Prostate gland (tissue), 2 donors: ENCODE measurements at regions not wholly inside any gene's neighbourhood (a gene's known extent, or its start where the extent isn't known, plus 50 kb on each side); places are given as distances from the start of the nearest gene placed in this dataset.

ENCODE experiments used
- DNase-seq: peaks from one replicate; pipeline ENCODE4 v3.0.0-alpha.2; 2019; ENCODE audit warnings: low spot score
- H3K27ac ChIP-seq, 2 donors: fragments of 200-600 bp; sonication (generic); 2 replicates each; pipeline ENCODE4 v1.5.1; 2017 to 2019
- H3K27me3 ChIP-seq: fragments of 200-600 bp; sonication (generic); replicated peaks from 2 replicates; pipeline ENCODE4 v1.5.1; 2019; ENCODE audit not compliant: insufficient read depth
- H3K36me3 ChIP-seq, 2 donors: fragments of 200-600 bp; sonication (generic); 1 replicate in 1 of 2; 2 replicates in 1 of 2; pipeline versions ENCODE4 v1.5.1 to v1.8.1; 2017 to 2019
- H3K4me1 ChIP-seq: fragments of 200-600 bp; sonication (generic); replicated peaks from 2 replicates; pipeline ENCODE4 v1.5.1; 2019
- H3K4me3 ChIP-seq, 2 donors: fragments of 200-600 bp; sonication (generic); 2 replicates each; pipeline ENCODE4 v1.5.1; 2017 to 2019
- H3K9me3 ChIP-seq: fragments of 200-600 bp; sonication (generic); 2 replicates; pipeline ENCODE4 v1.5.1; 2017
- POLR2A ChIP-seq: fragments of 450-650 bp; IDR thresholded peaks from one replicate; pipeline ENCODE4 v1.6.1; 2016; ENCODE audit warnings: antibody characterized with exemption, mild to moderate bottlenecking
- POLR2AphosphoS5 ChIP-seq: sonication (generic); formaldehyde crosslinking; IDR thresholded peaks from one replicate; pipeline ENCODE4 v1.6.1; 2017; ENCODE audit warnings: antibody characterized with exemption
- WGBS: methylation state at CpG from one replicate; pipeline ENCODE4 v1.1.5; 2018; 5-methylcytosine and 5-hydroxymethylcytosine counted together
- intact Hi-C: fragments of 100-400 bp; cut with DNase I; formaldehyde crosslinking; loops from one replicate; pipeline ENCODE4 v1.14.2; 2022
- TF ChIP-seq, protein P1 (sequence below), 4 experiments: fragments of 200-600 bp in 2 of 4; fragments of 450-650 bp in 2 of 4; sonication (generic) in 2 of 4; IDR thresholded peaks; 1 replicate in 3 of 4; 2 replicates in 1 of 4; pipeline ENCODE4 v1.5.1; 2016 to 2019; ENCODE audit warnings: antibody characterized with exemption in 4 of 4, mild to moderate bottlenecking in 2 of 4, moderate library complexity in 2 of 4

DNA sequence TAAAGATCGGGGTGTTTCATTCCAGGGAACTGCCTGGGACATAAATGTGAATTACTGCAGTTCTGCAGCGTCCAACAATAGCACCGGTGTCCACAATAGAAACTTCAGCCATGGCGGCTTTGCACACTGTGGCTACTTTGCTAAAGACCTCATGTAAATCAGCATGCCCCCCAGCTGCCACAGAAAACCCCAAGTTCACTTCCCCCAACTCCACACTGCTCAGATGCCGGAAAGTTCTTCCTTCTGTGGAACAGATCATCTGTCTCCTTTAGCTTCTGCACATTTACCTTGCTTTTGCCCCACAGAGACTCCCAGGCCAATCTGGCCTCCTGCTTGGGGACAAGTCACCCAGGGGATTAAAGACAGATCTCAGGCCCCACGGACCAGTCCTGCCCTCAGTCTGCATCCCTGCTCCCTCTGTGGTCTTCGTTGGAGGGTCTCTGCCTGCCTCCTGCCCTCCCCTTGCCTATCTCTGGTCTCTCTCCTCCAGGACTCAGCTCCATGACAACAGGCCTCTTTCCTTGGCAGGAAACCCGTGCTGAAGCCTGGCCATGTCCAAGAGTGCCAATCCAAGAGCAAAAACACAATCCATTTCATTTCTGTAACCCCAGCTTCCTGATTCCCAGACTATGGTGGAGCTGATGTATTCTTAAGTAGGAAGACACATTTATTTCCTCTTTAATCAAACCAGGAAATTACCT lies 403.2 kb downstream of the RPS24 start:
- no peak overlapping the region for H3K4me3 ChIP-seq
- 58% methylated on average over 8 of the region's 8 CpGs for WGBS
- peaks cover 4% of the 10 kb centered on the region for H3K4me1 ChIP-seq
- no peak overlapping the region for H3K27ac ChIP-seq
- TF ChIP-seq POLR2A (no peak), POLR2AphosphoS5 (no peak)
- TF ChIP-seq, protein P1, sequence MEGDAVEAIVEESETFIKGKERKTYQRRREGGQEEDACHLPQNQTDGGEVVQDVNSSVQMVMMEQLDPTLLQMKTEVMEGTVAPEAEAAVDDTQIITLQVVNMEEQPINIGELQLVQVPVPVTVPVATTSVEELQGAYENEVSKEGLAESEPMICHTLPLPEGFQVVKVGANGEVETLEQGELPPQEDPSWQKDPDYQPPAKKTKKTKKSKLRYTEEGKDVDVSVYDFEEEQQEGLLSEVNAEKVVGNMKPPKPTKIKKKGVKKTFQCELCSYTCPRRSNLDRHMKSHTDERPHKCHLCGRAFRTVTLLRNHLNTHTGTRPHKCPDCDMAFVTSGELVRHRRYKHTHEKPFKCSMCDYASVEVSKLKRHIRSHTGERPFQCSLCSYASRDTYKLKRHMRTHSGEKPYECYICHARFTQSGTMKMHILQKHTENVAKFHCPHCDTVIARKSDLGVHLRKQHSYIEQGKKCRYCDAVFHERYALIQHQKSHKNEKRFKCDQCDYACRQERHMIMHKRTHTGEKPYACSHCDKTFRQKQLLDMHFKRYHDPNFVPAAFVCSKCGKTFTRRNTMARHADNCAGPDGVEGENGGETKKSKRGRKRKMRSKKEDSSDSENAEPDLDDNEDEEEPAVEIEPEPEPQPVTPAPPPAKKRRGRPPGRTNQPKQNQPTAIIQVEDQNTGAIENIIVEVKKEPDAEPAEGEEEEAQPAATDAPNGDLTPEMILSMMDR (IDR thresholded peaks at IDR 0.05), result no peak
- H3K27me3 ChIP-seq, result no peaks in the 10 kb centered on the region
- intact Hi-C loops, result loop anchor here (10.0 kb wide), 1 partner anchor 758 kb away; no protein-coding TSS in a partner anchor
- DNase-seq, result no peak
- H3K9me3 ChIP-seq, result no peaks in the 10 kb centered on the region
- no peaks in the 10 kb centered on the region for H3K36me3 ChIP-seq

DNA sequence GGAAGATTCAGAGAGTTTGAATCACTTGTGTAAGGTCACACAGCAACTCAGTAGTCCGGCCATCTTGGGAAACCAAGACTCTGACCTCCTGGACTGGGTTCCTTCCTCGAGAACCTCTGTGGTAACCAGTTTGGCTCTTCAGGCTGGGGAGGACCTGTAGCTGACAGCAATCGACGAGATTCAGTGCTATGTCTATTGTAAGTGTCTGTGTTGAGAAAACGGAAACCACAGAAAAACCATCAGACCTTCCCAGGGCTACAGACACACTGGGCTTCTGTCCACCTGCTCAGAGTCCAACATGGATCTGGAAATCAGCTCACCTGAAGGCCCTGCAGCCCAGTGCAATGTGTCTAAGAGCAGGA lies 403.7 kb downstream of the RPS24 start:
- intact Hi-C loops, result loop anchor here (10.0 kb wide), 1 partner anchor 757 kb away; no protein-coding TSS in a partner anchor
- H3K9me3 ChIP-seq, result no peaks in the 10 kb centered on the region
- no peak overlapping the region for H3K4me3 ChIP-seq
- H3K4me1 ChIP-seq, result peaks cover 4% of the 10 kb centered on the region
- WGBS, result 93% methylated on average over 5 of the region's 5 CpGs
- no peak overlapping the region for H3K27ac ChIP-seq
- no peaks in the 10 kb centered on the region for H3K36me3 ChIP-seq
- no peak for DNase-seq
- TF ChIP-seq POLR2AphosphoS5, result no peak
- TF ChIP-seq, protein P1 (IDR thresholded peaks at IDR 0.05), result no peak
- TF ChIP-seq POLR2A, result no peak
- H3K27me3 ChIP-seq, result no peaks in the 10 kb centered on the region

DNA sequence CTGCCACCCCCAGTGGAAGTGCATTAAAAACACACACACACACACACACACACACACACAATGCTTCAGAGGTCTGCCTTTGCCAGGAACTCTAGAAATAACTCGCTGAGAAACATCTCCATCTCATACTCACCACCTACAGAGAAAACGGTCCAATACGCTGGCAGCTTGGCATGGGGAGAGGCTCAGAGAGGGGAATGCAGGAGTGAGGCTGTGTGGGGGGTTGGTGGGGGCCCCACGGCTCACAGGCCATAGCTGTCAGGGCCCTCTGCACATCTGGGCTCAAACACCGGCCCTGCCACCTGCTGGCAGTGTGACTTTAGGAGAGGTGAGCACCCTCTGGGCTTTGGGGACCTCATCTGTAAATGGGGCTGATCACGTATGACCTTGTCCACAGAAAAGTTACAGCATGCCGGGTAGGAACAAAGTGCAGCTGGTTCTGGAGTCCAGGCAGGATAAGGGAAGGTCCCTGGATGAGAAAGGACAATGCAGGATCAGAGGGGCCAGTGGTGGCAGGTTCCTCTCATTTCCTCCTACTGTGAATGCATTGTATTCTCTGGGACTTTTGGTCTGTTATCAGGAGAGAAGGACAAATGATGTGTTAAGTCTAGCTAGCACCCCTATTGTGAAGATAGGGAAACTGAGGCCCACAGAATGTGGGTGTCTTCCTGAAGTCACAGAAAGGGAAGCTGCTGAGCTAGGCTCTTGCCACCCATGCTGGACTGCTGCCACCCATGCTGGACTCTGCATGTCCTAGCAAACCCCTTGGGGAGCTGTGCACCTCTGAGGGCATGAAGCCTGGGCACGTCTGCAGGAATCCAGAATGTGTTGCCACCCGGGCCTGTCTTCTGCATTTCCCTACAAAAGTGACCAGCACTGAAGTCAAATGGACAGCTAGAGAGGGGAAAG lies 404.6 kb downstream of the RPS24 start:
- DNase-seq, result no peak

DNA sequence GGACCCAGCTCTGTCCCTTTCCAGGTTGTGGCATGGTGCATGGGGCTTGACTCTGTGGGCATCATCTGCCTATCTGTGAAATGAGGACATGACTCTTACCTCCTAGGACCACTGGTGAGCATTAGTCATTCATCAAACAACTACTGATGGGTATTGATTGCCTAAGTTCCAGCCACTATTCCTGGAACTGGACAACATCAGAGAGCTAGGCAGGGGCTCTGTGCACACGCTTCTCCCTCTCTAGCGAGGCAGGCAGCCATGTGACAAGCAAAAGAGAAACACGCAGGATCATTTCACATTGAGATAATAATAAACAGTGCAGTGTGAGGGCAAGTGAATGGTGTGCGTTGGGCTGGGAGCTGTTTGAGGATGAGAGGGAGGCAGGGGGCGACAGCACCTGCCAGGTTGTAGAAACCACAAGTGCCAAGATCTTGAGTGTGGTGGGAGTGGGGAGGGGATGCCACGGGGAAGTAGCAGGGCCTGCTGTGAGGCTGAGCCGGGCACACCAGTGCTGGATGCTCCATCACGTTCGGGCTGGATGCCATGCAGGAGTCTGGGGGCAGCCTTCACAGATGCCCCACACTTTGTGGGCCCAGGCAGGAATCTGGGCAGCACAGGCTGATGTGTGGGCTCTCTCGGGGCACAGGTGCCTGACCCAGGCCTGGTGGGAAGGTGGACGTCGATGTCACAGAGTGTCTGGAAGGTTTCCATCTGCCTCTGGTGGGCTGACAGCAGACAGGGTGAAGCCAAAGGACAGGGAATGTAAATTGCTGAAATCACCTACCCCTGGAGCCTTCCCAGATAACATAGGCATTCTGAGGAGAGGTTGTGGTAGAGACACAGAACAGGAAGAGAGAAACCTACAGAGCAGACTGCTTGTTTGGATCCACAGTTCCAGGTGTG lies 405.5 kb downstream of the RPS24 start:
- 77% methylated on average over 12 of the region's 12 CpGs for WGBS
- H3K36me3 ChIP-seq, result no peaks in the 10 kb centered on the region
- H3K27me3 ChIP-seq, result no peaks in the 10 kb centered on the region
- H3K9me3 ChIP-seq, result no peaks in the 10 kb centered on the region
- H3K27ac ChIP-seq, result no peak overlapping the region
- peaks cover 3% of the 10 kb centered on the region for H3K4me1 ChIP-seq
- DNase-seq, result no peak
- no peak for TF ChIP-seq POLR2A
- TF ChIP-seq, protein P1 (IDR thresholded peaks at IDR 0.05), result no peak
- TF ChIP-seq POLR2AphosphoS5, result no peak
- intact Hi-C loops, result loop anchor here (10.0 kb wide), 1 partner anchor 756 kb away; no protein-coding TSS in a partner anchor
- H3K4me3 ChIP-seq, result no peak overlapping the region

More for the DNA sequence above, 404.6 kb downstream of the RPS24 start:
- no peaks in the 10 kb centered on the region for H3K27me3 ChIP-seq
- no peak overlapping the region for H3K27ac ChIP-seq
- TF ChIP-seq POLR2AphosphoS5, result no peak
- TF ChIP-seq, protein P1 (IDR thresholded peaks at IDR 0.05), result peak in 1 of 4 experiments; percentile 20
- WGBS, result 49% methylated on average over 9 of the region's 9 CpGs
- peaks cover 4% of the 10 kb centered on the region for H3K4me1 ChIP-seq
- intact Hi-C loops, result loop anchor here (10.0 kb wide), 1 partner anchor 757 kb away; no protein-coding TSS in a partner anchor
- no peak overlapping the region for H3K4me3 ChIP-seq
- no peaks in the 10 kb centered on the region for H3K36me3 ChIP-seq
- H3K9me3 ChIP-seq, result no peaks in the 10 kb centered on the region
